ENCODE measurements at regions not wholly inside any gene's neighbourhood (a gene's known extent, or its start where the extent isn't known, plus 50 kb on each side); places are given as distances from the start of the nearest gene placed in this dataset.

DNA sequence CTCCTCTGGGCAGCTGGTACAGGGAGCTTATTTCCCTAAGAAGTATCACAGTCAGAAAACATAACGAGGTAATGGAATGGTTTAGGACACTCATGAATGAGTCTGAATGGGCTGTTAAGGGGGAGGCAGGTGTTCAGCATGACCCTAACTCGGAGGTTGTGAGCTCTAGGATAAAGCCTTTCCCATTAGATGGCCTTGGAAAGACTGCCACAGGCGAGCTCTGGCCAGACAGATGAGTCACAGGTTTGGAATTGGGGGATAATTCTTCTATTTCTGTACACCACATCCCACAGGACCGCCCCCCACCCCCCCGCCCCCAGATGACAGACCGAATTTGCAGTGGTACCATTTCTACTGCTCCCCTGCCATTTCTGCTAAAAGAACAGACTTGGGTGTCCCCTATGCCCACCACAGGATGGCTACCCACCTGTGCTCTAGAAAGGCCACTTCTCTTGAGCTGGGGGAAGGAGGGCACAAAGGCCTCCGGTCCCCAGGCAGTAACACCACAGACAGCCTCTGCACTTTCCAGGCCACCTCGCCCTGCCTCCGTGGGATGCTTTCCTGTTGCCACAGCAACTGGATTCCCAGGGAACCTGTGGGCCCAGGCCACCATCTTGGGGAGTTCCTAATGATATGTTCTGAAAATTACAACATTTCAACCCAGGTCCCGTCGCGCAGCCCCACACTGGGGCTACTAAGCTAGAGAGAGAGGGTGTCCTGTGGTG, 76.7 kb downstream of the TRIM29 start:
- DNase-seq (no peak), ATAC-seq (no peak)

GRCh38 chr11:120060512-120060911, 77.4 kb downstream of the TRIM29 start:
- DNase-seq: no peak
- no peak for ATAC-seq

DNA sequence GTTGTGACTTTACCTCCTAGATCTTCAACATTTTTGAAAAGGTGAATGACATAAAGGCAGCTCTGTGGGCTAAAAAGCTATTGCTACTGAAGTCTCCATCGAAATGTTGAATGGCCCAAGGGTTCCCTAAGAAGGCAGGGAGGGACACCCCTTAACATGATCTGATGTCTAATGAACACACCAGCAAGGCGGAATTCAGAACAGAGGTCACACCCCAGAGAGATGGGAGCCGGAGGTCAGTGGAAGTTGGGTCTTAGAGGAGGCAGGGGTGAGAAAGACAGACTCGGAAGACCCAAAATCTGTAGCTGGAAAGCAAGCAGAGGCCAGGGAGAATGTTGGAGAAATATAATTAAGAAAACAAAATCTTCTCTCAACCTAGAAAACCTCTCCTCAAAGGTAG, 79.0 kb downstream of the TRIM29 start:
- ATAC-seq: no peak
- DNase-seq: no peak

GRCh38 chr11:120057595-120058581, 80.0 kb downstream of the TRIM29 start:
- ATAC-seq: no peak
- no peak for DNase-seq

DNA sequence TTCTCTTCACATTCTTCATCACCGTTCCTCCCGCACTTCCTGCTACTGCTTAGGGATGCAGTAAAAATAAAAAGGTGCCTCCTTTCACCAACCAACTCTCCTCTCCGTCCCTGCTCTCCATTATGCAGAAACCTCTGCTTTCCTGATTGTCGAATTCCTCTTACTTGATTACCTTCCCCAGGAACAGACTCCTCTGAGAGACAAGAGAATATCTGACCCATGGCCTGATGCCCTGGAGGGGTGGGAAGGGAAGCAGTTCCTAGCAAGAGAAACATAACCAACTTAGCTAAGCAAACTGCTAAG, 80.9 kb downstream of the TRIM29 start:
- ATAC-seq: no peak
- no peak for DNase-seq

DNA sequence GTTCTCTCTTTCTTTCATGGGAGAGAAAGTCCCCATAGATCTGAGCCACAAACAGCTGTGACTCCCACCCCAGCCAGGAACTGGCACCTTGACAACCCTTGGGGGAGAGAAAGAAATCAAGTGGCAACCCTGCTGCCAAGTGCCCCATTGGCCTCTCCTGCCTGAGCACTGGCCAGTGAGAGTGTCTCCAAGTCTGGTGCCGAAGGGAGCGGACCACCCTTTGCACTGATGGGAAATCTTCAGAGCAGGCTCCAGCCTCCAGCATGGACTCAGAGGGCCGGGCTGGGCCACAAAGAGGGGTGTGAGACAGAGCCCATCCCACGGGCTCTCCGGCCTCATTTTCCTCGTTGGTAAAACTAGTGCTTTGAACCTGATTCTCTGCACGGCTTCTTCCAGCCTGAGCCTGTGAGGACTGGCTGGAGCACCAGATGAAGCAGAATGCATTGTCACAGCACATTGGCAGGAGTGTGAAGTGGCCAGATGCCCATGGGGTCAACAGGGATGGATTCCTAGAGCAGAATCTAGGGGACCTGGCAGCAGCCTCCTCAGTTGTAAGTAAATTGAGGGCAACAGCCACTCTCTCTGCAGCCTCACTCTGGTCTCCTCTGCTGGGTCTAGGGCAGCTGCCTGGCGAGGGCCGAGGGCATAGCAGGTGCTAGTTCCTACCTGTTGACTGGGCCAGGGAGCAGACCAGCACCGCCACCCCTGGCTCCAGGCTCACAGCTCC, 81.4 kb downstream of the TRIM29 start:
- ATAC-seq: no peak
- no peak for DNase-seq

GRCh38 chr11:120055646-120056045, 82.3 kb downstream of the TRIM29 start:
- DNase-seq (no peak), ATAC-seq (no peak)

DNA sequence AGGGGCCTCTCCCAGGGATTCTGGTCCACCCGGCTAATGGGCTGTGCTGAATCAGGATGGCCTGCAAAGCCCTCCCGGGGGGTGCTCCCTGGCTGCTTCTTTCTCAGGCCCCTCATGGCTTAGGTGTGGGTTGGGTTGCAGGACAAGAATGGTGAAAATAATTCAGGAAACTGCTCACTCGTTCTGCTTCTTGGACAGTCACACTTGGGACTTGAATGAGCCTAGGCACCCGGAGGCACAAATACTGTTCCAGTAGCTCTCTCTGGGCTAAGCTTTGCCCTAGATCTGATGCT, 83.2 kb downstream of the TRIM29 start:
- DNase-seq (no peak), ATAC-seq (no peak)

DNA sequence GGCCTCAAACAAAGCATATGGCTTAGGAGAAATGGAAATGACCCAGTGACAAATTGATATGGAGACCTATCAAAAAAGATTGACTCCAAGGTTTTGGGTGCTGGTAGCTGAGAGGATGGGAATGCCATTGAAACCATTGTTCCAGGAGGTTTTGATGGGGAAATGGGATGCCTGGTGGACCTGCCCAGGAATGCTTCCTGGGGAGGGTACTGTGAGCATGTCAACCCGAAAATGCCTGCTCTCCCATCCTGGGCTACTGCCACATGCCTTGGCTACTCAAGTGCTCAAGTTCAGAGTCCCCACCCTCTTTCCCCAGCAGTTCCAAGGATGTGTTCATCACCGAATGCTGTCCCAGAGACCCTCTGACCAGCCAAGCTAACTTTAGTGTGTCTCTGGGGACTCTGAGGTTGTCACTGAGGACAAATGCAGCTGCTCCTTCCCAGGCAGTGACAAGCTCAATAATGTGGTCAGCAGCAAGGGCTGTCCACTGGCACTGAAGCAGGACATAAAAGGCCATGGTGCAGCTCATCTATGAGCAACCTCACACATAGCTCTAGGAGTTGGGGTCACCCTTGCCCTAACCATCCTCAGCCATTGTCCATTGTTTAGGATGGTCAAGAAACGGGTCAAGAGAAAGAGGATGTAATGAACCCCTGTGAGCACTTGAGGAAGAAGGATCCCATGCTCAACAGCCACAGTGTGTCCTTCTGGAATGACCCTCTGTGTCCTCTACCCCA, 83.7 kb downstream of the TRIM29 start:
- no peak for ATAC-seq

DNA sequence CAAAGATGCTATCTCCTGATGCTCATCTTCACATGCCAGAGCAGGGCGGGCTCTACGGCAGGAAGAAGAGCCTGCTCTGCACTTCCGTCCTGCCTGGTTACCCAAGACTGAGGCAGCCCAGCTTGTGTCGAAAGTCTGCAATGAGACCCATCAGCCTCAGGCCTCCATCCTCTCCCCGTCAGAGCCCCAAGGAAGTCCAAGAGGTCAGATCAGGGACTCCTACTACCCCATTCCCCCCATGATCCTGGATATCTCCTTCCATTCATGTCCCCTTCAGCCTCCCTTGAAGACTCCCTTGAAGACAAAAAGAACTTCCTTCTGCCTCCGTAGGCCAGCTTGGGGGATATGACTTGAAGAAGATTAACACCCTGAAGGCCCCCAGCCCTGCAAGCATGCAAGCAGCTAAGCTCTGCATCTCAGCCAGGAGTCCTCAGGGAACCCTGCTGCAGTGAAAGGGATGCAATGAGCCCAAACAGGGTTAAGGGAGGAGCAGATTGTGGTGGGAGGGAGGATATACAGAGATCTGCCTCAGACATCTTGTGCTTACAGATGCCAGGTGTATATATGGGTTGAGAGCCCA, 85.6 kb downstream of the TRIM29 start:
- no peak for DNase-seq
- no peak for ATAC-seq

More for the DNA sequence above, 83.7 kb downstream of the TRIM29 start:
- no peak for DNase-seq

DNA sequence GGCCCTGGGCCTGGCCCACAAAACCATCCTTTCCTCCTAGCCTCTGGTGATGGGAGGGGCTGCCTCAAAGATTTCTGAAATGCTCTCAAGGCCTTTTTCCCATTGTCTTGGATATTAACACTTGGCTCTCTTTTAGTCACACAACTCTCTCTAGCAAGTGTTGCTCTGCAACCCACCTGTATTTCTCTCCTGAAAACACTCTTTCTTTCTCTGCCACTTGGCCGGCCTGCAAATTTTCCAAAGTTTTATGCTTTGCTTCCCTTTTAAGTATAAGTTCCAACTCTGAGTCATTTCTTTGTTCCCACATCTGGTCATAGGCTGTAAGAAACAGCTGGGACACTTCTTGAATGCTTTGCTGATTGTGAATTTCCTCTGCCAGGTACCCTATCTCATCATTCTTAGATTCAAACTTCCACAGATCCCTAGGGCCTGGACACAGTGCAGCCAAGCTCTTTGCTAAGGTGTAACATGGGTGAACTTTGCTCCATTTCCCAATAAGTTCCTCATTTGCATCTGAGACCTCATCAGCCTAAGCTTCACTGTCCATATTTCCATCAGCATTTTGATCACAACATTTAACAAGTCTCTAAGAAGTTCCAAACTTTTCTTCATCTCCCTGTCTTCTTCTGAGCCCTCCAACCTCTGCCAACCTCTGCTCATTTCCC, 93.8 kb downstream of the TRIM29 start:
- ATAC-seq (no peak), DNase-seq (no peak)

DNA sequence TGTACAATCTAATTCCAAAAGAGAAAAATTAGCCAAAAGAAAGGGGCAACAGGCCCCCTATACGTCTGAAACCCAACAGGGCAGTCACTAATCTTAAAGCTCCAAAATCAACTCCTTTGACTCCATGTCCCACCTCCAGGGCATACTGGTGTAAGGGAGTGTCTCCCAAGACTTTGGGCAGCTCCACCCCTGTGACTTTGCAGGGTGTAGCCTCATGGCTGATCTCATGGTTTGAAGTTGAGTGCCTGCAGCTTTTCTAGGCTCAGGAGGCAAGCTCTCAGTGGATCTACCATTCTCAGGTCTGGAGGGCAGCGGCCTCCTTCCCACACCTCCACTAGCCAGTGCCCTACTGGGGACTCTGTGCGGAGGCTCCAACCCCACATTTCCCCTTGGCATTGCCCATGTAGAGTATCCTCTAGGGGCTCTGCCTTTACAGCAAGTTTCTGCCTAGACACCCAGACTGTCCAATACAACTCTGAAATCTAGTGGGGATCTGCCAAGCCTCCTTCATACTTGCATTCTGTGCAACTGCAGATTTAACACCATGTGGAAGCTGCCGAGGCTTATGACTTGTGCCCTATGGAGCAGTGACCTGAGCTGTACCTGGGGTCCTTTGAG, 94.5 kb downstream of the TRIM29 start:
- no peak for ATAC-seq
- no peak for DNase-seq

DNA sequence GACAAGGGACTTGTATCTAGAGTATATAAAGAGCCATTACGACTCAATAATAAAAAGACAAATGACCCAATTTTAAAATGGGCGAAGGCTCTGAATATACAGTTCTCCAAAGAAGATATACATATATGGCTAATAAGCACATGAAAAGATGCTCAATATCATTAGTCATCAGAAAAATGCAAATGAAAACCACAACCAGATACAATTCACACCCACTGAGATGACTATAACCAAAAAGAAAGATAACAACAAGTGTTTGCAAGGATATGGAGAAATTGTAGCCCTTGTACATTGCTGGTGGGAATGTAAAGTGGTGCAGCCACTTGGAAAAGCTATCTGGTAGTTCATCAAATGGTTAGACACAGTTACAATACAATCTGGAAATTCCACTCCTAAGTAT, 96.3 kb downstream of the TRIM29 start:
- no peak for DNase-seq
- ATAC-seq: no peak

DNA sequence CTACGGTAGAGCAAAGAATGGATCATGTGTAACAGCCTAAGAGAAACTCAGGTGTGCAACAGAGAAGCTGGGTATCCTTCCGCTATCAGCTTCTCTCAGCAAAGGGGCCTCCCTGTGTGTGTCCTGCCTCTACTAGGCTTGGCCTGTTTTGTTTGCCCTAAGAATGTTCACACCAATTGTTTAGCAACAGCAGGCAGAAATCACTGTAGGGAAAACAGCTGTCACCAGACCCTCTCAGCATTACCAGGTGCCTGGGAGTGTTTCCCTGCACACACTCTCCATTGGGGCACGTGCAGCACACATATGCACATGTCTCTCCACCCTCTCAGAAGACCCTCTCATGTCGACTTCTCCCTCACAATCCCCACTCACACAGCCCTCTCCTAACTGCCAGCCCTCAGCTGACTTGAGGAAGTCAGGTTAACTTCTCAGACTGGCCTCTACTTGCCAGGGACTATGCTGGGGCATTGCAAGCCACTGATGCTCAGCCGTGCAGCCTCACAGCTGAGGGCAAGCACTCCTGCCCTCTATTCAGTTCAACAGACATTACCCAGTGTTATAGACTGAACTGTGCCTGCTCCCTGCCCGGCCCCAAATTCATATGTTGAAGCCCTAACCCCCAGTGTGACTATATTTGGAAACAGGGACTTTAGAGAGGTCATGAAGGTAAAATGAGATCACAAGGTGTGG, 97.6 kb downstream of the TRIM29 start:
- no peak for DNase-seq
- no peak for ATAC-seq

DNA sequence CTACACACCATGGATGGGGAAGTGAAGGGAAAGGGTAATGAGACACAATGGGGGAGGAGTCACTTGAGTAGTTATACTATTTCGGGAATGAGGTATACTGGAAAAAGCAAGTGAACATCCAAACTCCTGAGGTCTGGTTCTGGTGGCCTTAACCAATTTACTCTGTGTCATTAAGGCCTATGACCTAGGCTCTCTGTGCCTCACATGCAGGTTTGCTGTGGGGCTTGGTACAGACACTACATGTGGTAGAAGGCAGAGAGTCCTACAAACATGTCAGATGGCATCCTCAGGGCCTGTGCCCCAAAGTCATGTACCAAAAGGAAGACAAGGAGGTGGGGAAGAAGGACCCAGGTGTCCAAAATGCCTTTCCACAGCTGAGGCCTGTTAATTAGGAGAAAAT, 98.9 kb downstream of the TRIM29 start:
- ATAC-seq (no peak), DNase-seq (no peak)

DNA sequence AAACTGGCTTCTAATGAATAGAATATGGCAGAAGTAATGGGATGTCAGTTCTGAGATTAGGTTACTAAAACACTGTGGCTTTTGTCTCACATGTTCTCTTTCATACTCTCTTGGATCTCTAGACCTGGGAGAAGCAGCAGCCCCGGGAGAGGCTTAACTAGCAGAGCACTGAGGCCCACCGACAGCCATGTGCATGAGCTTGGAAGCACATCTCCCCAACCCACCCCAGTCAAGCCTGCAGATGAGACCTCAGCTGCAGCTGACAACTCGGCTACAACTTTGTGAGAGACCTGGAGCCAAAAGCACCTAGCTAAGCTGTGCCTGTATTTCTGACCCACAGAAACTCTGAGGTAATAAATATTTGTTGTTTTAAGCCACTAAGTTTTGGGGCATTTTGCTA, 100.8 kb downstream of the TRIM29 start:
- ATAC-seq (no peak), DNase-seq (no peak)

DNA sequence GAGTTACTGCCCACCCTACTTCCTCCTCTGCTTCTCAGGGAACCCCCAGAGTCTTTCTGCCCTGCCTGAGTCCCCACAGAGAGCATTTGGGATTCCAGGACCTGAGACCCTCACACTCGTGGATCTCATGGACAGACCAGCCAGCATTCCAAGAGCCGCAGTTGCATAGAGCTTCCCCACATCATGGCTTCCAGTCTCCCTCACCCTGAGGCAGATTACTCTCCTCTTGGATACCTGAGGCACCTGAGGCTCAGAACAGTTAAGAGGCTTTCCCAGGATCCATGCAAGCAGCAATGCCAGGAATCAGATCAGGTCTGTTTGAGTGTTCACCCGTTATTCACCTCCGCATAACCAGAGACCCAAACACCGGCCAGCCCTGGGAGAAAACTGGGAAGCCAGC, 102.2 kb downstream of the TRIM29 start:
- ATAC-seq (no peak), DNase-seq (no peak)

DNA sequence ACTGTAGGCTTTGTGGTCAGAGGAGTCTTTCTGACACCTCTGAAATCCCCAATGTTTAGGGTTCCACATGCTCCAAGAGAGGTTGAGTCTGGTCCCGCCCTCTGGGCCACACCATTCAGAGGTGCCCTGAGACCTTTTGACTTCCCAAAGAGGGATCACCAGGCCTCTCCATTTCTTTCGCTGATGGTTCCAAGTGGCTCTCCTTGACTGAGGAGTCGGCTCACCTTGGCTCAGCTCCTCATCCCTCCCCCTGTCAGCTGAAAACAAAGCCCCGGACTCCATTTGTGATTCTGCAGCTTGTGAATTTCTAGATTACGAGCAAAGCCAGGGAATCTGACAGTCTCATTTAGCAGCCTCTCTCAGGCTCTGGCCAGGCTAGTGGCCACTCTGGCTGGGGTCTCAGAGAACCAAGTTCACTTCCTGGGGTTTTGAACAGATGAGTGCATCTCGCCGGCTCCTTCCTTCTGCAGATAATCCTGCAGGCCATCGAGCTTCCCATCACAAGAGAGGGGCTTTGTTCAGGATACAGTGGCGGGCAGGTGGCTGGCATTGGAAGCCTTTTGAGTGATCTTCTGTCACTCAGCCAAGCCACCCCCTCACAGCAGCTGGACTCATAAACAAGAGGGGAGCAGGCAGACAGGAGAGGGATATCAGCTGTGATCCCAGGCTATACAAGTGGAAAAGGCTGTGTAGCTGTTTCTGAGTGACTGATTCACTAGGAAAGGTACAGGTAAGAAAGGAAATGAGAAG, 102.9 kb downstream of the TRIM29 start:
- ATAC-seq (no peak), DNase-seq (no peak)

DNA sequence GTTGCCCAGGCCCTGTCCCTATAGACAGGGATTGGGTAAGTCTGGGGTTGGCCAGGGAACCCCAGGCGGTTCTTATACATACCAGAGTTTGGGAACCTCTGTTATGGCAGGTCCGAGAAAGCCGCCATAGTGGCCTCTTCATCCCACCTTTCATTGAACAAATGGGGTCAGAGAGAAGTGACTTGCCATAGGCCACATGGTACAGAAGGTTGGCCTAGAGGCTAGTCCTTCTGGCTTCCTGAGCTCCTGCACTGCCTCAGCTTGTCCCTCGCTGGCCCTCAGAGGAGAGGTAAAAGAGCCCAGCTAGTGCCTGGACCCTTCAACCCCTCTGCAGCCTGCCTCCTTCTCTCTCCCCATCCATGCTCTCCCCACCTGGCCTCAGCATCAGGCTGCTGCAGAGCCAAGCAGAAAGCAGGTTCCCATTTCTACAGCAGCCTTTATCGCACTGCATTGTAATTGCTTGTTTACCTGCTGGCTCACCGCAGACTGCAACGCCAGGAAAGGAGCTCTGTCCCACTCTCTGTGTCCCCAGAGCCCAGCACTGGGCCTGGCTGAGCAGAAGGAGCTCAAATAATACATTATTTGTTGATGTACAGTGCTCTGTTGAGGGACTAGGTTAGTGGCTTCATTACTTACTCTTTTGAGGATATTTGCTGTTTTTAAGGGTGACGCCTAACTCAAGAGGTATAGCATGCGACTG, 103.6 kb downstream of the TRIM29 start:
- DNase-seq (no peak), ATAC-seq (no peak)
